H1 (cell line): ENCODE measurements at regions not wholly inside any gene's neighbourhood (a gene's known extent, or its start where the extent isn't known, plus 50 kb on each side); places are given as distances from the start of the nearest gene placed in this dataset.

Source experiments
- POLR2AphosphoS5 ChIP-seq: IDR thresholded peaks from 2 replicates; pipeline ENCODE4 v1.6.1; 2011; ENCODE audit warnings: low read depth, low read length
- SAP30 ChIP-seq: fragments of 300-600 bp; sonication (generic); IDR thresholded peaks from 2 replicates; pipeline ENCODE4 v1.7.1; 2012; ENCODE audit warnings: low read length, moderate library complexity, mild to moderate bottlenecking, inconsistent platforms; ENCODE audit not compliant: insufficient read depth, insufficient replicate concordance
- TF ChIP-seq, protein P1 (sequence below), 3 experiments: IDR thresholded peaks; 1 replicate in 2 of 3; 2 replicates in 1 of 3; pipeline versions ENCODE4 v1.5.1 to v1.6.1; 2011; ENCODE audit warnings: low read length in 3 of 3, mild to moderate bottlenecking in 3 of 3, inconsistent platforms in 2 of 3, low read depth in 1 of 3, moderate library complexity in 1 of 3; ENCODE audit not compliant: insufficient read depth in 1 of 3; ENCODE audit errors: control extremely low read depth in 1 of 3

DNA sequence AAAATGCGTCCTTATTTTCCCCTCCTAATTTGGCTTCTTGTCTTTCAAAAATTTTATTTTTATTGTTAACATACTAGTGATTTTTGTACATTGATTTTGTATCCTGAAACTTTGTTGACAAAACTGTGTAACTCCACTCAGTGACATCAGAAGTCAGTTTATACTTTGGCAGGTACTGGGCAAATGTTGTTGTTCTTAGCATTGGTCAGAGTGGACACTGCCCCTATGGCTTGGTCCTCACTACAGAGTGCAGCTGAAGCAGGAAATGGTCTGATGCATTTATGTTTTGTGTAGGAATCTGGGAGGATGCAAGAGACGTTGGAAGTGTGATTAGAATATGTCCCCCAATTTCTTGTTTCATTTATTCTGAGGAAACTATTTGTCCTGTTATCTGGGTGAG lies 205.5 kb upstream of the CENPE start:
- TF ChIP-seq POLR2AphosphoS5 = no peak
- TF ChIP-seq SAP30 = no peak
- TF ChIP-seq, protein P1, sequence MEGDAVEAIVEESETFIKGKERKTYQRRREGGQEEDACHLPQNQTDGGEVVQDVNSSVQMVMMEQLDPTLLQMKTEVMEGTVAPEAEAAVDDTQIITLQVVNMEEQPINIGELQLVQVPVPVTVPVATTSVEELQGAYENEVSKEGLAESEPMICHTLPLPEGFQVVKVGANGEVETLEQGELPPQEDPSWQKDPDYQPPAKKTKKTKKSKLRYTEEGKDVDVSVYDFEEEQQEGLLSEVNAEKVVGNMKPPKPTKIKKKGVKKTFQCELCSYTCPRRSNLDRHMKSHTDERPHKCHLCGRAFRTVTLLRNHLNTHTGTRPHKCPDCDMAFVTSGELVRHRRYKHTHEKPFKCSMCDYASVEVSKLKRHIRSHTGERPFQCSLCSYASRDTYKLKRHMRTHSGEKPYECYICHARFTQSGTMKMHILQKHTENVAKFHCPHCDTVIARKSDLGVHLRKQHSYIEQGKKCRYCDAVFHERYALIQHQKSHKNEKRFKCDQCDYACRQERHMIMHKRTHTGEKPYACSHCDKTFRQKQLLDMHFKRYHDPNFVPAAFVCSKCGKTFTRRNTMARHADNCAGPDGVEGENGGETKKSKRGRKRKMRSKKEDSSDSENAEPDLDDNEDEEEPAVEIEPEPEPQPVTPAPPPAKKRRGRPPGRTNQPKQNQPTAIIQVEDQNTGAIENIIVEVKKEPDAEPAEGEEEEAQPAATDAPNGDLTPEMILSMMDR (IDR thresholded peaks at IDR 0.05; ENCODE audit: control extremely low read depth in 1 of 3, insufficient read depth in 1 of 3, low read depth in 1 of 3, low read length in 3 of 3) = no peak
